ENCODE measurements at regions not wholly inside any gene's neighbourhood (a gene's known extent, or its start where the extent isn't known, plus 50 kb on each side); places are given as distances from the start of the nearest gene placed in this dataset.
"Not testable (repeated sequence)": the region's sequence is repeated elsewhere in the genome, so short reads cannot be mapped to it uniquely, and the experiment has no call there.

- not testable (repeated sequence) for H3K18ac ChIP-seq (ENCODE audit: insufficient read length, low read depth, low read length); H3K79me2 ChIP-seq (ENCODE audit: insufficient read depth, low read length); H2AFZ ChIP-seq (ENCODE audit: low read length); H3K4me3 Mint-ChIP-seq; H3K27ac ChIP-seq (ENCODE audit: insufficient read length, low read depth, low read length); H3K27me3 Mint-ChIP-seq (ENCODE audit: low read depth); H2BK5ac ChIP-seq (ENCODE audit: insufficient read length, low read length); H2BK20ac ChIP-seq (ENCODE audit: low read depth, low read length, poor library complexity, severe bottlenecking); H3K79me1 ChIP-seq (ENCODE audit: insufficient read depth, low read depth, low read length, poor library complexity, severe bottlenecking); H2BK15ac ChIP-seq (ENCODE audit: low read depth, low read length); H3K56ac ChIP-seq (ENCODE audit: insufficient read length, low read depth, low read length); H3K23me2 ChIP-seq (ENCODE audit: insufficient read length, low read depth, low read length, poor library complexity, severe bottlenecking); H3K4ac ChIP-seq (ENCODE audit: low read depth, low read length); H4K5ac ChIP-seq (ENCODE audit: insufficient read length, low read depth, low read length); DNase-seq; H3K27me3 ChIP-seq (ENCODE audit: insufficient read depth, low read length); H3K4me2 ChIP-seq (ENCODE audit: insufficient read depth, insufficient read length, low read length); H2BK12ac ChIP-seq (ENCODE audit: insufficient read length, low read depth, low read length); H4K8ac ChIP-seq (replicated peaks; ENCODE audit: insufficient read length, low read depth, low read length); H2AK5ac ChIP-seq (ENCODE audit: insufficient read length, low read length); H3K9ac ChIP-seq (ENCODE audit: extremely low read depth, insufficient read length, low read length); H3K4me1 ChIP-seq (ENCODE audit: insufficient read depth, low read length); H3T11ph ChIP-seq (ENCODE audit: low read length); H3K14ac ChIP-seq (ENCODE audit: insufficient read depth, low read length); H4K20me1 ChIP-seq (ENCODE audit: control insufficient read depth, insufficient read depth, insufficient read length); H3K23ac ChIP-seq (ENCODE audit: insufficient read length, low read depth, low read length); H3K4me1 Mint-ChIP-seq; H4K91ac ChIP-seq (ENCODE audit: insufficient read length, low read depth, low read length); H3K27ac Mint-ChIP-seq; H2BK120ac ChIP-seq (ENCODE audit: low read depth, low read length, poor library complexity, severe bottlenecking)
- no CpG with 5 or more reads among the region's 2 CpGs for WGBS (ENCODE audit: extremely low coverage, insufficient read length, low lambda C conversion rate)
- peaks cover 8 to 30% (median 20%) of the 10 kb centered on the region in 3 experiments; a peak in 6 of 7 replicates for H3K36me3 Mint-ChIP-seq (ENCODE audit: insufficient read depth in 1 of 3, low read depth in 3 of 3)
- H3K9me3 Mint-ChIP-seq = peaks cover 92 to 93% of the 10 kb centered on the region in 2 experiments
- peaks cover 41% of the 10 kb centered on the region for H3K9me3 ChIP-seq (ENCODE audit: control insufficient read depth, low read depth, low read length)
Measured at GRCh38 chr21:13893617-13894016, 284.0 kb downstream of the POTED start.

GRCh38 chr21:13893025-13893424 is 283.4 kb downstream of the POTED start:
- H3K4ac ChIP-seq (ENCODE audit: low read depth, low read length); H2BK120ac ChIP-seq (ENCODE audit: low read depth, low read length, poor library complexity, severe bottlenecking); H2BK12ac ChIP-seq (ENCODE audit: insufficient read length, low read depth, low read length); H3K56ac ChIP-seq (ENCODE audit: insufficient read length, low read depth, low read length); H3T11ph ChIP-seq (ENCODE audit: low read length); H2AK5ac ChIP-seq (ENCODE audit: insufficient read length, low read length); H3K27me3 ChIP-seq (ENCODE audit: insufficient read depth, low read length); H3K14ac ChIP-seq (ENCODE audit: insufficient read depth, low read length); H3K9ac ChIP-seq (ENCODE audit: extremely low read depth, insufficient read length, low read length); H2AFZ ChIP-seq (ENCODE audit: low read length); H4K8ac ChIP-seq (replicated peaks; ENCODE audit: insufficient read length, low read depth, low read length); H3K27ac ChIP-seq (ENCODE audit: insufficient read length, low read depth, low read length); H2BK5ac ChIP-seq (ENCODE audit: insufficient read length, low read length); H3K79me2 ChIP-seq (ENCODE audit: insufficient read depth, low read length); DNase-seq; H3K79me1 ChIP-seq (ENCODE audit: insufficient read depth, low read depth, low read length, poor library complexity, severe bottlenecking); H2BK15ac ChIP-seq (ENCODE audit: low read depth, low read length); H3K4me2 ChIP-seq (ENCODE audit: insufficient read depth, insufficient read length, low read length); H3K4me1 Mint-ChIP-seq; H3K27ac Mint-ChIP-seq; H3K4me1 ChIP-seq (ENCODE audit: insufficient read depth, low read length); H3K23ac ChIP-seq (ENCODE audit: insufficient read length, low read depth, low read length); H4K5ac ChIP-seq (ENCODE audit: insufficient read length, low read depth, low read length); H4K91ac ChIP-seq (ENCODE audit: insufficient read length, low read depth, low read length); H3K23me2 ChIP-seq (ENCODE audit: insufficient read length, low read depth, low read length, poor library complexity, severe bottlenecking); H3K18ac ChIP-seq (ENCODE audit: insufficient read length, low read depth, low read length); H4K20me1 ChIP-seq (ENCODE audit: control insufficient read depth, insufficient read depth, insufficient read length); H3K27me3 Mint-ChIP-seq (ENCODE audit: low read depth); H3K4me3 Mint-ChIP-seq; H2BK20ac ChIP-seq (ENCODE audit: low read depth, low read length, poor library complexity, severe bottlenecking): not testable (repeated sequence)
- peaks cover 8 to 32% (median 23%) of the 10 kb centered on the region in 3 experiments; a peak in 6 of 7 replicates for H3K36me3 Mint-ChIP-seq (ENCODE audit: insufficient read depth in 1 of 3, low read depth in 3 of 3)
- WGBS (ENCODE audit: extremely low coverage, insufficient read length, low lambda C conversion rate) = no CpG with 5 or more reads among the region's 4 CpGs
- H3K9me3 Mint-ChIP-seq = peaks cover 92 to 93% of the 10 kb centered on the region in 2 experiments
- peaks cover 47% of the 10 kb centered on the region for H3K9me3 ChIP-seq (ENCODE audit: control insufficient read depth, low read depth, low read length)

Data from H9 (cell line).